ENCODE measurements at regions not wholly inside any gene's neighbourhood (a gene's known extent, or its start where the extent isn't known, plus 50 kb on each side); places are given as distances from the start of the nearest gene placed in this dataset.

- in situ Hi-C loops (cut with HindIII; ENCODE audit: low pct_ligation_motif_present, low sequenced_read_pairs) = no loop called here
- Histone ChIP-seq H3K27me3 (replicated peaks) (no peaks in the 10 kb centered on the region), H3K36me3 (replicated peaks) (no peaks in the 10 kb centered on the region), H3K4me3 (ENCODE audit: low read depth, low read length) (no peak overlapping the region), H3K27ac (no peak overlapping the region)
- no peak for TF ChIP-seq CTCF (IDR thresholded peaks at IDR 0.05; ENCODE audit: low read depth, low read length, missing control alignments)
- no peak for DNase-seq
Measured at GRCh38 chr6:54037277-54037779, 73.9 kb upstream of the MLIP start.

DNA sequence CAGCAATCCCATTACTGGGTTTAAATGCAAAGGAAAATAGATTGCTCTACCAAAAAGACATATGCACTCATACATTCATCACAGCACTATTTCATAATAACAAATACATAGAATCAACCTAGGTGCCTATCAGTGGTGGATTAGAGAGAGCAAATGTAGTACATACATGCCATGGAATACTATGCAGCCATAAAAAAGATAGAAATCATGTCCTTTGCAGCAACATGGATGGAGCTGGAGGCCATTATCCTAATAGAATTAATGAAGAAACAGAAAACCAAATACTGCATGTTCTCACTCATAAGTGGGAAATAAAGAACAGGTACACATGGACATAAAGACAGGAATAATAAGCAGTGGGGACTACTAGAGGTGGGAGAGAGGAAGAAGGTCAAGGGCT lies 70.7 kb upstream of the MLIP start:
- no peak overlapping the region for H3K4me3 ChIP-seq (ENCODE audit: low read depth, low read length)
- no peaks in the 10 kb centered on the region for H3K27me3 ChIP-seq (replicated peaks)
- no peaks in the 10 kb centered on the region for H3K36me3 ChIP-seq (replicated peaks)
- no peak for TF ChIP-seq CTCF (IDR thresholded peaks at IDR 0.05; ENCODE audit: low read depth, low read length, missing control alignments)
- DNase-seq = no peak
- in situ Hi-C loops (cut with HindIII; ENCODE audit: low pct_ligation_motif_present, low sequenced_read_pairs) = no loop called here
- H3K27ac ChIP-seq = no peak overlapping the region

- in situ Hi-C loops (cut with HindIII; ENCODE audit: low pct_ligation_motif_present, low sequenced_read_pairs) = no loop called here
- no peak for TF ChIP-seq CTCF (IDR thresholded peaks at IDR 0.05; ENCODE audit: low read depth, low read length, missing control alignments)
- no peak overlapping the region for H3K4me3 ChIP-seq (ENCODE audit: low read depth, low read length)
- no peak overlapping the region for H3K27ac ChIP-seq
- DNase-seq = no peak
- H3K36me3 ChIP-seq (replicated peaks) = no peaks in the 10 kb centered on the region
- no peaks in the 10 kb centered on the region for H3K27me3 ChIP-seq (replicated peaks)
Measured at GRCh38 chr6:54041239-54041638, 70.0 kb upstream of the MLIP start.

DNA sequence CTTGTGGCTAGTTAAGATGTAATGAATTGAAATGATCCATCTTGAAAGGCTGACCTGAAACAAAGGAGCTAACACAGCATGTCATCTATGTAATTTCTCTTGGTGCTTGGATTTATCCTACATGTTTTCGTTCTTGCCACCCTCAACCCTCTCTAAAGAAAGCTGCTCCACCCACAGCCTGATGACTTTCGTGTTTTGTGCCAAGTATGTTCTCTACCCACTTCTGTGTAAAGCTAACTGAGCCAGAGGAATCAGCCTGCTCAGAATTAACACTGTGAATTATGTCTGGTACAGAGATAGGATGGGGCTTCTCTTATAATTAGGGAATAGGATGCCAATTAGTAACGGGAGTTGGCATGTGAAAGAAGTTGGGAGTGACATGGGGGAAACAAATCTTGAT lies 67.9 kb upstream of the MLIP start:
- DNase-seq = no peak
- no peaks in the 10 kb centered on the region for H3K27me3 ChIP-seq (replicated peaks)
- in situ Hi-C loops (cut with HindIII; ENCODE audit: low pct_ligation_motif_present, low sequenced_read_pairs) = no loop called here
- H3K36me3 ChIP-seq (replicated peaks) = no peaks in the 10 kb centered on the region
- H3K27ac ChIP-seq = no peak overlapping the region
- H3K4me3 ChIP-seq (ENCODE audit: low read depth, low read length) = no peak overlapping the region
- no peak for TF ChIP-seq CTCF (IDR thresholded peaks at IDR 0.05; ENCODE audit: low read depth, low read length, missing control alignments)

GRCh38 chr6:54044059-54044458 lies 67.2 kb upstream of the MLIP start:
- no peaks in the 10 kb centered on the region for H3K27me3 ChIP-seq (replicated peaks)
- TF ChIP-seq CTCF (IDR thresholded peaks at IDR 0.05; ENCODE audit: low read depth, low read length, missing control alignments) = no peak
- H3K36me3 ChIP-seq (replicated peaks) = no peaks in the 10 kb centered on the region
- no peak overlapping the region for H3K4me3 ChIP-seq (ENCODE audit: low read depth, low read length)
- in situ Hi-C loops (cut with HindIII; ENCODE audit: low pct_ligation_motif_present, low sequenced_read_pairs) = no loop called here
- H3K27ac ChIP-seq = no peak overlapping the region
- no peak for DNase-seq

DNA sequence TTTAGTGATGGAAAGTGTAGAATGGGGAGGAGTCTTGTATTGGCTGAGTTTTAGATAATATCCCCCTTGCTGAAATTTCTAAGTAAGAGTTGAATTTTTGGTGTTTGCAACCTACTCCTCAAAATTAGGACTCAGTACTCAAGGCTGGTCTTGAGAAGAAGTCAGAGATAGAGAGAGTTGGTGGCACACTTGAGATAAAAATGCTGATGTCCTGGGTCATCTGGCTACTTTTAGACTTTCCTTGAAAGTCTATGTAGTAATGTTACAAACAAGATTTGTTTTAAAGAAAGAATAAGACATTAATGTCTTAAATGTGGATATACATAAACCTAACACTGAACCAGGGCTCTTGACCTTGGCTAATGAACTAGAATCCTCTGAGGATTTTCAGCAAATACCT lies 62.5 kb upstream of the MLIP start:
- H3K27me3 ChIP-seq (replicated peaks) = no peaks in the 10 kb centered on the region
- in situ Hi-C loops (cut with HindIII; ENCODE audit: low pct_ligation_motif_present, low sequenced_read_pairs) = no loop called here
- no peak overlapping the region for H3K27ac ChIP-seq
- DNase-seq = no peak
- TF ChIP-seq CTCF (IDR thresholded peaks at IDR 0.05; ENCODE audit: low read depth, low read length, missing control alignments) = no peak
- no peaks in the 10 kb centered on the region for H3K36me3 ChIP-seq (replicated peaks)
- no peak overlapping the region for H3K4me3 ChIP-seq (ENCODE audit: low read depth, low read length)
